ENCODE measurements at regions not wholly inside any gene's neighbourhood (a gene's known extent, or its start where the extent isn't known, plus 50 kb on each side); places are given as distances from the start of the nearest gene placed in this dataset.
"Not testable (repeated sequence)": the region's sequence is repeated elsewhere in the genome, so short reads cannot be mapped to it uniquely, and the experiment has no call there.

DNA sequence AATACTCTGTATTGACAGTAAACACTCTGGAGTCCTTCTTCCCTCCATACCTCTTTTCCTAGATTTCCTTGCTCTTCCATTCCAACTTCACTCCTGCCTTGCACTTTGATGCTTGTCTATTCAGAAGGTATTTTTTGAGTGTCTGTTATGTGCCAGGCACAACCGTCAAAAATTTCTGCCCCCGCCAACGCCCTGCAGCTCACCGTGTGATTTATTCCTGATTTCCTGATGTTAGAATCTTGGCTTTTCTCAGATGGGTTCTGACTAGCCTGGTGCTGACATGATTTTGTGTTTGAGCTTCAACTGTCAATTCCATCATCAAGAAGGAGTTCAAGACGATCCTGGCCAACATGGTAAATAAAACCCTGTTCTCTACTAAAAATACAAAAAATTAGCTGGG is 297.5 kb downstream of the AGTPBP1 start:
- no peak overlapping the region for H3K27ac ChIP-seq (ENCODE audit: low read depth, low read length, poor library complexity, severe bottlenecking)
- no peaks in the 10 kb centered on the region for H3F3A ChIP-seq (ENCODE audit: insufficient read depth, low read length)
- no peaks in the 10 kb centered on the region for H3K9me3 ChIP-seq (ENCODE audit: low read length)
- H3K9ac ChIP-seq (ENCODE audit: low read length), result no peak overlapping the region
- H3K79me2 ChIP-seq (ENCODE audit: insufficient read depth, low read length), result no peaks in the 10 kb centered on the region
- H3K4me2 ChIP-seq (ENCODE audit: low read length), result no peak overlapping the region
- no peak overlapping the region for H2AFZ ChIP-seq (ENCODE audit: low read length)
- H3K4me1 ChIP-seq (ENCODE audit: insufficient read depth, low read length, severe bottlenecking), result no peaks in the 10 kb centered on the region
- H3K36me3 ChIP-seq (ENCODE audit: insufficient read depth, low read length), result no peaks in the 10 kb centered on the region
- no peaks in the 10 kb centered on the region for H3K27me3 ChIP-seq (ENCODE audit: insufficient read depth, low read length)
- H3K4me3 ChIP-seq (ENCODE audit: low read depth, low read length, poor library complexity, severe bottlenecking), result no peak overlapping the region
- no peaks in the 10 kb centered on the region for H4K20me1 ChIP-seq (ENCODE audit: insufficient read depth, low read length)
- H3K9me2 ChIP-seq (ENCODE audit: low read depth, low read length), result no peaks in the 10 kb centered on the region
- TF ChIP-seq, protein P1, sequence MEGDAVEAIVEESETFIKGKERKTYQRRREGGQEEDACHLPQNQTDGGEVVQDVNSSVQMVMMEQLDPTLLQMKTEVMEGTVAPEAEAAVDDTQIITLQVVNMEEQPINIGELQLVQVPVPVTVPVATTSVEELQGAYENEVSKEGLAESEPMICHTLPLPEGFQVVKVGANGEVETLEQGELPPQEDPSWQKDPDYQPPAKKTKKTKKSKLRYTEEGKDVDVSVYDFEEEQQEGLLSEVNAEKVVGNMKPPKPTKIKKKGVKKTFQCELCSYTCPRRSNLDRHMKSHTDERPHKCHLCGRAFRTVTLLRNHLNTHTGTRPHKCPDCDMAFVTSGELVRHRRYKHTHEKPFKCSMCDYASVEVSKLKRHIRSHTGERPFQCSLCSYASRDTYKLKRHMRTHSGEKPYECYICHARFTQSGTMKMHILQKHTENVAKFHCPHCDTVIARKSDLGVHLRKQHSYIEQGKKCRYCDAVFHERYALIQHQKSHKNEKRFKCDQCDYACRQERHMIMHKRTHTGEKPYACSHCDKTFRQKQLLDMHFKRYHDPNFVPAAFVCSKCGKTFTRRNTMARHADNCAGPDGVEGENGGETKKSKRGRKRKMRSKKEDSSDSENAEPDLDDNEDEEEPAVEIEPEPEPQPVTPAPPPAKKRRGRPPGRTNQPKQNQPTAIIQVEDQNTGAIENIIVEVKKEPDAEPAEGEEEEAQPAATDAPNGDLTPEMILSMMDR (IDR thresholded peaks at IDR 0.05; ENCODE audit: low read length), result no peak
- TF ChIP-seq EZH2 (IDR thresholded peaks at IDR 0.05; ENCODE audit: borderline replicate concordance, low read length), result no peak

- no peak overlapping the region for H3K9ac ChIP-seq (ENCODE audit: low read length)
- no peaks in the 10 kb centered on the region for H3K9me3 ChIP-seq (ENCODE audit: low read length)
- H3K4me2 ChIP-seq (ENCODE audit: low read length), result no peak overlapping the region
- H3K79me2 ChIP-seq (ENCODE audit: insufficient read depth, low read length), result no peaks in the 10 kb centered on the region
- H4K20me1 ChIP-seq (ENCODE audit: insufficient read depth, low read length), result no peaks in the 10 kb centered on the region
- no peak overlapping the region for H2AFZ ChIP-seq (ENCODE audit: low read length)
- no peak overlapping the region for H3K4me3 ChIP-seq (ENCODE audit: low read depth, low read length, poor library complexity, severe bottlenecking)
- H3F3A ChIP-seq (ENCODE audit: insufficient read depth, low read length), result no peaks in the 10 kb centered on the region
- no peaks in the 10 kb centered on the region for H3K27me3 ChIP-seq (ENCODE audit: insufficient read depth, low read length)
- no peaks in the 10 kb centered on the region for H3K36me3 ChIP-seq (ENCODE audit: insufficient read depth, low read length)
- no peaks in the 10 kb centered on the region for H3K4me1 ChIP-seq (ENCODE audit: insufficient read depth, low read length, severe bottlenecking)
- H3K27ac ChIP-seq (ENCODE audit: low read depth, low read length, poor library complexity, severe bottlenecking), result no peak overlapping the region
- H3K9me2 ChIP-seq (ENCODE audit: low read depth, low read length), result no peaks in the 10 kb centered on the region
- TF ChIP-seq, protein P1 (IDR thresholded peaks at IDR 0.05; ENCODE audit: low read length), result no peak
- TF ChIP-seq EZH2 (IDR thresholded peaks at IDR 0.05; ENCODE audit: borderline replicate concordance, low read length), result no peak
Measured at GRCh38 chr9:85443190-85443598, 298.6 kb downstream of the AGTPBP1 start.

DNA sequence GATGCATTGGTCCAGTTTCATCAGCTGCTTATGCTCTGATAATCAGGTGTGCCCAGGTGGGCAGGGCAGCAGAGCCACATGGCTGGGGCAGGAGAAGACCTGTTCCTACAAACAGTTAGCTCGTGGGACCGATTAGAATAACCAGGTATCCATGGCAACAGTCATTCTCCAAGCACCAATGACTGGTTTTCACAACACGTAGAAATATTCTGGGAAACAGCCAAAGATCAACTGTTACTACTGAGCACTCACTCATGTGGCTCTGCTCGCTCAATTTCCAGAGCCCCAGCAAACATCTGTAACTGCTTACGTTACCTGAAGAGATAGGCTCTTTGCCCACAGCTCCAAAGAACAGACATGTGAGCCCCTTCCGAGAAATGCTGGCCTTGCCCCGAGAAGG is 302.0 kb downstream of the AGTPBP1 start:
- no peaks in the 10 kb centered on the region for H3F3A ChIP-seq (ENCODE audit: insufficient read depth, low read length)
- H3K79me2 ChIP-seq (ENCODE audit: insufficient read depth, low read length), result no peaks in the 10 kb centered on the region
- H2AFZ ChIP-seq (ENCODE audit: low read length), result no peak overlapping the region
- no peaks in the 10 kb centered on the region for H3K4me1 ChIP-seq (ENCODE audit: insufficient read depth, low read length, severe bottlenecking)
- no peaks in the 10 kb centered on the region for H3K9me2 ChIP-seq (ENCODE audit: low read depth, low read length)
- no peaks in the 10 kb centered on the region for H3K9me3 ChIP-seq (ENCODE audit: low read length)
- no peaks in the 10 kb centered on the region for H4K20me1 ChIP-seq (ENCODE audit: insufficient read depth, low read length)
- H3K4me3 ChIP-seq (ENCODE audit: low read depth, low read length, poor library complexity, severe bottlenecking), result no peak overlapping the region
- no peak overlapping the region for H3K27ac ChIP-seq (ENCODE audit: low read depth, low read length, poor library complexity, severe bottlenecking)
- no peak overlapping the region for H3K9ac ChIP-seq (ENCODE audit: low read length)
- no peaks in the 10 kb centered on the region for H3K36me3 ChIP-seq (ENCODE audit: insufficient read depth, low read length)
- no peaks in the 10 kb centered on the region for H3K27me3 ChIP-seq (ENCODE audit: insufficient read depth, low read length)
- no peak overlapping the region for H3K4me2 ChIP-seq (ENCODE audit: low read length)
- TF ChIP-seq EZH2 (IDR thresholded peaks at IDR 0.05; ENCODE audit: borderline replicate concordance, low read length), result no peak
- TF ChIP-seq, protein P1 (IDR thresholded peaks at IDR 0.05; ENCODE audit: low read length), result no peak

DNA sequence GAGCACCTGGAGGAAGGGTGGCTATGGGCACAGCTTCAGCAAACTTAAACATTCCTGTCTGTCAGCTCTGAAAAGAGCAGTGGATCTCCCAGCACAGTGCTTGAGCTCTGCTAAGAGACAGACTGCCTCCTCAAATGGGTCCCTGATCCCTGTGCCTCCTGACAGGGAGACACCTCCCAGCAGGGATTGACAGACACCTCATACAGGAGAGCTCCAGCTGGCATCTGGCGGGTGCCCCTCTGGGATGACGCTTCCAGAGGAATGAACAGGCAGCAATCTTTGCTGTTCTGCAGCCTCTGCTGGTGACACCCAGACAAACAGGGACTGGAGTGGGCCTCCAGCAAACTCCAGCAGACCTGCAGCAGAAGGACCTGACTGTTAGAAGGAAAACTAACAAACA is 307.8 kb downstream of the AGTPBP1 start:
- not testable (repeated sequence) for H2AFZ ChIP-seq (ENCODE audit: low read length); H3K79me2 ChIP-seq (ENCODE audit: insufficient read depth, low read length); H3K27me3 ChIP-seq (ENCODE audit: insufficient read depth, low read length); H3K9me2 ChIP-seq (ENCODE audit: low read depth, low read length); H3K27ac ChIP-seq (ENCODE audit: low read depth, low read length, poor library complexity, severe bottlenecking); H3K36me3 ChIP-seq (ENCODE audit: insufficient read depth, low read length); H3K9ac ChIP-seq (ENCODE audit: low read length); H3K4me2 ChIP-seq (ENCODE audit: low read length); H4K20me1 ChIP-seq (ENCODE audit: insufficient read depth, low read length); H3K4me3 ChIP-seq (ENCODE audit: low read depth, low read length, poor library complexity, severe bottlenecking); H3F3A ChIP-seq (ENCODE audit: insufficient read depth, low read length); H3K4me1 ChIP-seq (ENCODE audit: insufficient read depth, low read length, severe bottlenecking); H3K9me3 ChIP-seq (ENCODE audit: low read length)

GRCh38 chr9:85433551-85433950 is 308.2 kb downstream of the AGTPBP1 start:
- H3K36me3 ChIP-seq (ENCODE audit: insufficient read depth, low read length); H3F3A ChIP-seq (ENCODE audit: insufficient read depth, low read length); H3K27ac ChIP-seq (ENCODE audit: low read depth, low read length, poor library complexity, severe bottlenecking); H3K79me2 ChIP-seq (ENCODE audit: insufficient read depth, low read length); H3K9ac ChIP-seq (ENCODE audit: low read length); H3K4me2 ChIP-seq (ENCODE audit: low read length); H3K4me1 ChIP-seq (ENCODE audit: insufficient read depth, low read length, severe bottlenecking); H3K9me3 ChIP-seq (ENCODE audit: low read length); H3K4me3 ChIP-seq (ENCODE audit: low read depth, low read length, poor library complexity, severe bottlenecking); H3K27me3 ChIP-seq (ENCODE audit: insufficient read depth, low read length); H2AFZ ChIP-seq (ENCODE audit: low read length); H3K9me2 ChIP-seq (ENCODE audit: low read depth, low read length); H4K20me1 ChIP-seq (ENCODE audit: insufficient read depth, low read length): not testable (repeated sequence)
